ENCODE measurements at regions not wholly inside any gene's neighbourhood (a gene's known extent, or its start where the extent isn't known, plus 50 kb on each side); places are given as distances from the start of the nearest gene placed in this dataset.

- no peak for TF ChIP-seq CTCF (IDR thresholded peaks at IDR 0.05; ENCODE audit: insufficient read depth, low read length)
- H3K4me3 ChIP-seq (ENCODE audit: low read depth, low read length), result no peak overlapping the region
- DNase-seq (ENCODE audit: low read depth), result no peak
Observed at GRCh38 chr16:60346256-60346655, 1612.1 kb upstream of the GOT2 start.

GRCh38 chr16:60337671-60338070 lies 1603.6 kb upstream of the GOT2 start:
- no peak for TF ChIP-seq CTCF (IDR thresholded peaks at IDR 0.05; ENCODE audit: insufficient read depth, low read length)

GRCh38 chr16:60331168-60331567 lies 1597.1 kb upstream of the GOT2 start:
- H3K4me3 ChIP-seq (ENCODE audit: low read depth, low read length), result no peak overlapping the region
- TF ChIP-seq CTCF (IDR thresholded peaks at IDR 0.05; ENCODE audit: insufficient read depth, low read length), result no peak
- DNase-seq (ENCODE audit: low read depth), result no peak

More at GRCh38 chr16:60337671-60338070, 1603.6 kb upstream of the GOT2 start:
- H3K4me3 ChIP-seq (ENCODE audit: low read depth, low read length), result no peak overlapping the region
- no peak for DNase-seq (ENCODE audit: low read depth)

GRCh38 chr16:60329108-60329507 lies 1595.0 kb upstream of the GOT2 start:
- DNase-seq (ENCODE audit: low read depth), result no peak
- H3K4me3 ChIP-seq (ENCODE audit: low read depth, low read length), result no peak overlapping the region
- no peak for TF ChIP-seq CTCF (IDR thresholded peaks at IDR 0.05; ENCODE audit: insufficient read depth, low read length)

- TF ChIP-seq CTCF (IDR thresholded peaks at IDR 0.05; ENCODE audit: insufficient read depth, low read length), result no peak
- H3K4me3 ChIP-seq (ENCODE audit: low read depth, low read length), result no peak overlapping the region
- DNase-seq (ENCODE audit: low read depth), result no peak
Observed at GRCh38 chr16:60328152-60328551, 1594.0 kb upstream of the GOT2 start.

GRCh38 chr16:60318486-60318885 lies 1584.4 kb upstream of the GOT2 start:
- no peak for TF ChIP-seq CTCF (IDR thresholded peaks at IDR 0.05; ENCODE audit: insufficient read depth, low read length)
- DNase-seq (ENCODE audit: low read depth), result no peak
- H3K4me3 ChIP-seq (ENCODE audit: low read depth, low read length), result no peak overlapping the region

GRCh38 chr16:60310846-60311445 lies 1576.8 kb upstream of the GOT2 start:
- TF ChIP-seq CTCF (IDR thresholded peaks at IDR 0.05; ENCODE audit: insufficient read depth, low read length), result no peak
- no peak overlapping the region for H3K4me3 ChIP-seq (ENCODE audit: low read depth, low read length)
- DNase-seq (ENCODE audit: low read depth), result no peak
